Vagina (tissue), 2 donors: ENCODE measurements at regions not wholly inside any gene's neighbourhood (a gene's known extent, or its start where the extent isn't known, plus 50 kb on each side); places are given as distances from the start of the nearest gene placed in this dataset.

Source experiments
- CTCF ChIP-seq, 3 experiments: fragments of 450-650 bp in 2 of 3; fragments of 200-600 bp in 1 of 3; sonication (generic) in 1 of 3; IDR thresholded peaks; one replicate each; pipeline ENCODE4 v1.5.1; 2017 to 2019; ENCODE audit warnings: antibody characterized with exemption in 3 of 3, mild to moderate bottlenecking in 2 of 3, moderate library complexity in 2 of 3
- POLR2A ChIP-seq, 2 donors: fragments of 450-650 bp; IDR thresholded peaks; one replicate each; pipeline ENCODE4 v1.6.1; 2017; ENCODE audit warnings: antibody characterized with exemption in 2 of 2, mild to moderate bottlenecking in 2 of 2, moderate library complexity in 2 of 2
- POLR2AphosphoS5 ChIP-seq, 2 donors: sonication (generic); formaldehyde crosslinking; IDR thresholded peaks; one replicate each; pipeline ENCODE4 v1.9.0; 2017; ENCODE audit warnings: antibody characterized with exemption in 2 of 2, mild to moderate bottlenecking in 2 of 2, low read depth in 1 of 2; ENCODE audit not compliant: insufficient read depth in 1 of 2

GRCh38 chrX:97692575-97692974 lies 808.9 kb downstream of the RPA4 start:
- no peak for TF ChIP-seq CTCF (IDR thresholded peaks at IDR 0.05)
- TF ChIP-seq POLR2AphosphoS5 (IDR thresholded peaks at IDR 0.05; ENCODE audit: insufficient read depth in 1 of 2, low read depth in 1 of 2) = no peak
- TF ChIP-seq POLR2A (IDR thresholded peaks at IDR 0.05) = no peak
